MM.1S (cell line): ENCODE measurements at regions not wholly inside any gene's neighbourhood (a gene's known extent, or its start where the extent isn't known, plus 50 kb on each side); places are given as distances from the start of the nearest gene placed in this dataset.

Experiments used
- DNase-seq: peaks from one replicate; pipeline ENCODE4 v3.0.0-alpha.2; 2015
- H2AFZ ChIP-seq: fragments of 300-600 bp; sonication (generic); 2 replicates; pipeline ENCODE4 v1.6.0; 2016; ENCODE audit warnings: antibody characterized with exemption, low read length
- H3F3A ChIP-seq: fragments of 300-600 bp; sonication (generic); 2 replicates; pipeline ENCODE4 v1.6.1; 2016; ENCODE audit warnings: mild to moderate bottlenecking, antibody characterized with exemption, low read length, moderate library complexity, mixed read lengths; ENCODE audit not compliant: insufficient read depth
- H3K27ac ChIP-seq: fragments of 300-600 bp; sonication (generic); 2 replicates; pipeline ENCODE4 v1.5.1; 2016; ENCODE audit warnings: mild to moderate bottlenecking, low read length
- H3K27me3 ChIP-seq: fragments of 300-600 bp; sonication (generic); replicated peaks from 2 replicates; pipeline ENCODE4 v1.6.0; 2016; ENCODE audit warnings: low read length; ENCODE audit not compliant: insufficient read depth
- H3K36me3 ChIP-seq: fragments of 300-600 bp; sonication (generic); replicated peaks from 2 replicates; pipeline ENCODE4 v1.6.1; 2016; ENCODE audit warnings: mild to moderate bottlenecking, low read length, mixed read lengths; ENCODE audit not compliant: insufficient read depth
- H3K4me1 ChIP-seq: fragments of 300-600 bp; sonication (generic); 2 replicates; pipeline ENCODE4 v1.6.1; 2016; ENCODE audit warnings: low read length, mixed read lengths
- H3K4me2 ChIP-seq: fragments of 300-600 bp; sonication (generic); 2 replicates; pipeline ENCODE4 v1.6.0; 2016; ENCODE audit warnings: low read depth, low read length
- H3K4me3 ChIP-seq: fragments of 300-600 bp; sonication (generic); 2 replicates; pipeline ENCODE4 v1.5.1; 2016; ENCODE audit warnings: low read length, mixed read lengths
- H3K79me2 ChIP-seq: fragments of 300-600 bp; sonication (generic); 2 replicates; pipeline ENCODE4 v1.6.1; 2016; ENCODE audit warnings: mixed run types, low read length, mixed read lengths
- H3K9ac ChIP-seq: fragments of 300-600 bp; sonication (generic); 2 replicates; pipeline ENCODE4 v1.6.1; 2016; ENCODE audit warnings: low read length, mixed read lengths
- H3K9me2 ChIP-seq: fragments of 300-600 bp; sonication (generic); replicated peaks from 2 replicates; pipeline ENCODE4 v1.6.1; 2016; ENCODE audit warnings: mild to moderate bottlenecking, low read length, mixed read lengths; ENCODE audit not compliant: insufficient read depth
- H3K9me3 ChIP-seq: fragments of 300-600 bp; sonication (generic); replicated peaks from 2 replicates; pipeline ENCODE4 v1.6.1; 2016; ENCODE audit warnings: mild to moderate bottlenecking, low read length, mixed read lengths; ENCODE audit not compliant: insufficient read depth
- H4K20me1 ChIP-seq: fragments of 300-600 bp; sonication (generic); 2 replicates; pipeline ENCODE4 v1.6.1; 2016; ENCODE audit warnings: mild to moderate bottlenecking, low read length, moderate library complexity, mixed read lengths; ENCODE audit not compliant: insufficient read depth
- CTCF ChIP-seq: fragments of 300-600 bp; sonication (generic); IDR thresholded peaks from 2 replicates; pipeline ENCODE4 v1.5.1; 2016; ENCODE audit warnings: antibody characterized with exemption, low read length, mixed read lengths
- EZH2 ChIP-seq: fragments of 300-600 bp; sonication (generic); optimal IDR thresholded peaks from 2 replicates; pipeline ENCODE3; 2017; ENCODE audit warnings: low read depth, mild to moderate bottlenecking, antibody characterized with exemption, low read length, mixed read lengths
- EZH2phosphoT487 ChIP-seq: fragments of 300-600 bp; sonication (generic); IDR thresholded peaks from 2 replicates; pipeline ENCODE4 v1.6.1; 2018; ENCODE audit warnings: antibody characterized with exemption, low read length

GRCh38 chr10:125379592-125379991 lies 219.2 kb upstream of the CTBP2 start:
- no peak overlapping the region for H2AFZ ChIP-seq
- no peaks in the 10 kb centered on the region for H3K9me3 ChIP-seq
- no peak overlapping the region for H3K9ac ChIP-seq
- H3K79me2 ChIP-seq: no peaks in the 10 kb centered on the region
- no peak for DNase-seq
- no peak overlapping the region for H3K27ac ChIP-seq
- no peaks in the 10 kb centered on the region for H3F3A ChIP-seq
- H4K20me1 ChIP-seq: no peaks in the 10 kb centered on the region
- no peak overlapping the region for H3K4me2 ChIP-seq
- no peaks in the 10 kb centered on the region for H3K27me3 ChIP-seq
- H3K9me2 ChIP-seq: no peaks in the 10 kb centered on the region
- no peaks in the 10 kb centered on the region for H3K36me3 ChIP-seq
- H3K4me3 ChIP-seq: no peak overlapping the region
- H3K4me1 ChIP-seq: no peaks in the 10 kb centered on the region
- TF ChIP-seq EZH2phosphoT487 (no peak), EZH2 (no peak), CTCF (no peak)

DNA sequence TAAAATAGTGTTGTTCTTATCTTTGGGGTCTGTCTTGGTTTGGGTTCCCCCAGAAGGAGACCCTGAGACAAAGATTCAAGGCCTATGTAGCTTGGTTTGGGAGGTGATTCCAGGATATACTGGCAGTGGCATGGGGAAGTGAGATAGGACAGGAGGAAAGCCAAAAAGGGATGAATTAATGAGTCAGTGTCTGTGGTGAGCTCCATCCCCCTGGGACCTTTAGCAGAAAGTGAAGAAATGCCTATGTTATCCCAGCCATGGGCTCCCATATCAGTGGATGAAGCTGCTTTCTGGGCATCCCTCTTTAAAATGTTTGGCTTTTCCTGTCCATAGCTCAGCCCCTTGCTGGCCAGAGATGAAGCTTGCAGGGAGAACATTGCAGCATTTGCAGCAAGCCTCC lies 217.0 kb upstream of the CTBP2 start:
- Histone ChIP-seq H3K4me1 (no peaks in the 10 kb centered on the region), H3K36me3 (no peaks in the 10 kb centered on the region), H4K20me1 (no peaks in the 10 kb centered on the region), H3K9ac (no peak overlapping the region), H3F3A (no peaks in the 10 kb centered on the region), H3K27me3 (no peaks in the 10 kb centered on the region), H2AFZ (no peak overlapping the region), H3K79me2 (no peaks in the 10 kb centered on the region), H3K9me3 (no peaks in the 10 kb centered on the region), H3K9me2 (no peaks in the 10 kb centered on the region), H3K4me2 (no peak overlapping the region), H3K4me3 (no peak overlapping the region), H3K27ac (no peak overlapping the region)
- TF ChIP-seq CTCF: no peak
- no peak for DNase-seq

DNA sequence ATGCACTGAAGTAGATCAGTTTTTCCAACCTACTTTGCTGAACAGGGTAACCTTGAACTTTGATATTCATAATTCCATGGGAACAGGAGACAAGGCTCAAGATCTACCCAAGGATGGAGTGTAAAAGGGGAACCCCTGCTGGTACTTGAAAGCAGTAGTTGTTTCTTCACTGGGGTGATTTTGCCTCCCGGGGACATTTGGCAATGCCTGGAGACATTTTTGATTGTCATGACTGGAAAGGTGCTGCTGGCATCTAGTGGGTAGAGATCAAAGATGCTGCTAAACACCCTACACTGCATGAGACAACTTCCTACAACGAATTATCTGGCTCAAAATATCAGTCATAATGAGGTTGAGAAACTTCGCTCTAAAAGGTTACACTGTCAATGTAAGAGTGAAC lies 214.8 kb upstream of the CTBP2 start:
- no peaks in the 10 kb centered on the region for H3K9me3 ChIP-seq
- H3K4me2 ChIP-seq: no peak overlapping the region
- H3K27ac ChIP-seq: no peak overlapping the region
- TF ChIP-seq CTCF (no peak), EZH2phosphoT487 (no peak), EZH2 (no peak)
- H3K27me3 ChIP-seq: no peaks in the 10 kb centered on the region
- no peak overlapping the region for H2AFZ ChIP-seq
- no peaks in the 10 kb centered on the region for H3K36me3 ChIP-seq
- DNase-seq: no peak
- no peaks in the 10 kb centered on the region for H3K79me2 ChIP-seq
- no peaks in the 10 kb centered on the region for H3K9me2 ChIP-seq
- H4K20me1 ChIP-seq: no peaks in the 10 kb centered on the region
- H3K4me1 ChIP-seq: no peaks in the 10 kb centered on the region
- H3K4me3 ChIP-seq: no peak overlapping the region
- H3F3A ChIP-seq: no peaks in the 10 kb centered on the region
- H3K9ac ChIP-seq: no peak overlapping the region

- Histone ChIP-seq H3K9ac (no peak overlapping the region), H3F3A (no peaks in the 10 kb centered on the region), H3K36me3 (no peaks in the 10 kb centered on the region), H3K27me3 (no peaks in the 10 kb centered on the region), H4K20me1 (no peaks in the 10 kb centered on the region), H3K79me2 (no peaks in the 10 kb centered on the region), H3K9me3 (no peaks in the 10 kb centered on the region), H3K9me2 (no peaks in the 10 kb centered on the region), H3K4me2 (no peak overlapping the region), H3K4me1 (no peaks in the 10 kb centered on the region), H2AFZ (no peak overlapping the region), H3K27ac (no peak overlapping the region), H3K4me3 (no peak overlapping the region)
- TF ChIP-seq EZH2phosphoT487 (no peak), EZH2 (no peak), CTCF (no peak)
- DNase-seq: no peak
Measured at GRCh38 chr10:125373546-125373945, 213.2 kb upstream of the CTBP2 start.
